Thyroid gland (tissue), 4 donors: ENCODE measurements at regions not wholly inside any gene's neighbourhood (a gene's known extent, or its start where the extent isn't known, plus 50 kb on each side); places are given as distances from the start of the nearest gene placed in this dataset.
"Not testable (repeated sequence)": the region's sequence is repeated elsewhere in the genome, so short reads cannot be mapped to it uniquely, and the experiment has no call there.

Experiments used
- DNase-seq, 2 donors: peaks; one replicate each; pipeline ENCODE4 v3.0.0-alpha.2; 2019
- H3K27ac ChIP-seq, 3 donors: fragments of 200-600 bp; sonication (generic); 1 replicate in 2 of 3; 2 replicates in 1 of 3; pipeline ENCODE4 v1.5.1; 2016 to 2019; ENCODE audit warnings: mild to moderate bottlenecking in 1 of 3, moderate library complexity in 1 of 3
- H3K27me3 ChIP-seq: fragments of 200-600 bp; sonication (generic); one replicate; pipeline ENCODE4 v1.5.1; 2019
- H3K36me3 ChIP-seq, 2 donors: fragments of 200-600 bp; sonication (generic); one replicate each; pipeline ENCODE4 v1.5.1; 2016 to 2019
- H3K4me1 ChIP-seq, 2 donors: fragments of 200-600 bp; sonication (generic); one replicate each; pipeline ENCODE4 v1.5.1; 2017 to 2019
- H3K4me3 ChIP-seq, 3 donors: fragments of 200-600 bp; sonication (generic); replicated peaks in 1 of 3; 1 replicate in 2 of 3; 2 replicates in 1 of 3; pipeline ENCODE4 v1.5.1; 2016; ENCODE audit warnings: mild to moderate bottlenecking in 1 of 3
- H3K9me3 ChIP-seq: fragments of 200-600 bp; sonication (generic); one replicate; pipeline ENCODE4 v1.5.1; 2017
- POLR2A ChIP-seq, 2 donors: fragments of 450-650 bp; IDR thresholded peaks; one replicate each; pipeline ENCODE4 v1.6.1; 2017; ENCODE audit warnings: antibody characterized with exemption in 2 of 2, mild to moderate bottlenecking in 2 of 2, moderate library complexity in 1 of 2
- WGBS, 2 donors: methylation state at CpG; one replicate each; pipeline ENCODE4 v1.1.5; 2017; 5-methylcytosine and 5-hydroxymethylcytosine counted together
- intact Hi-C: fragments of 100-400 bp; cut with DNase I; formaldehyde crosslinking; loops from one replicate; pipeline ENCODE4 v1.15.1; 2023
- TF ChIP-seq, protein P1 (sequence below), 6 experiments: fragments of 200-600 bp in 3 of 6; fragments of 450-650 bp in 3 of 6; sonication (generic) in 3 of 6; IDR thresholded peaks; one replicate each; pipeline ENCODE4 v1.5.1; 2016 to 2019; ENCODE audit warnings: antibody characterized with exemption in 6 of 6, mild to moderate bottlenecking in 2 of 6, inconsistent platforms in 1 of 6, moderate library complexity in 1 of 6

DNA sequence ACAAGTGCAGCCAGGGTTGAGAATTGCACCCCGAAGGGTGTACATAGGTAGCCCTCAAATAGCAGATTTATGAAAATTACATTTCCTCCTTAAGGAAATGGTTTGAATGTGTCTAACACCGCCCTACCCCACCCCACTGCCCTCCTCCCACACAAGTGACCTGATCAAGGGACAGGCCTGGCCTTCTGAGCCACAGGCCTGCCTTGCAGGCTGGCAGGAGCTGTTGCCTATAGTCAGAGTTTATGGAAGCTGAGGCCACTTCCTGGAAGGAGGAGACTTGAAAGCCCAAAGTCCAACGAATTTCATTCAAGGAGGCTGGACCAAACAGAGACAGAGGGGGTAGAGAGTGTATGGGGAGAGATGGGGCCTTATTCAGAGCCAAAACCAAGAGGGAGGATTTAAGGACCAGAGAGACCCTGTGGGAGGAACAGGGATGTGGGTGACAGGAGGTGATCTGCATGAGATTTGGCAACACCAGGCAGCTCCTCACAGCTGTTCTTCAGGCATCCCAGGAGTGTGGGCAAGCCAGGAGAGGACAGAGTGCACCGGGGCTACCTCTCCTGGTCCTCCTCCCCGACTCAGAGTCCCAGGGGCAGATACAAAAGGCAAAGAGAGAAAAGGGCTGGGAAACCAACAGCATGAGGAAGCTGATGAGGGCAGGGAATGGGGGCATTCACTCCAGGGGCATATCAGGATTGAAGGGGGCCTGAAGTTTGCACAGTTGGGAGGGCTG, 100.4 kb upstream of the HES1 start:
- Histone ChIP-seq H3K27me3 (no peaks in the 10 kb centered on the region), H3K36me3 (no peaks in the 10 kb centered on the region), H3K9me3 (no peaks in the 10 kb centered on the region), H3K4me1 (peaks cover 2 to 33% of the 10 kb centered on the region in 2 donors), H3K4me3 (no peak overlapping the region), H3K27ac (no peak overlapping the region)
- TF ChIP-seq, protein P1, sequence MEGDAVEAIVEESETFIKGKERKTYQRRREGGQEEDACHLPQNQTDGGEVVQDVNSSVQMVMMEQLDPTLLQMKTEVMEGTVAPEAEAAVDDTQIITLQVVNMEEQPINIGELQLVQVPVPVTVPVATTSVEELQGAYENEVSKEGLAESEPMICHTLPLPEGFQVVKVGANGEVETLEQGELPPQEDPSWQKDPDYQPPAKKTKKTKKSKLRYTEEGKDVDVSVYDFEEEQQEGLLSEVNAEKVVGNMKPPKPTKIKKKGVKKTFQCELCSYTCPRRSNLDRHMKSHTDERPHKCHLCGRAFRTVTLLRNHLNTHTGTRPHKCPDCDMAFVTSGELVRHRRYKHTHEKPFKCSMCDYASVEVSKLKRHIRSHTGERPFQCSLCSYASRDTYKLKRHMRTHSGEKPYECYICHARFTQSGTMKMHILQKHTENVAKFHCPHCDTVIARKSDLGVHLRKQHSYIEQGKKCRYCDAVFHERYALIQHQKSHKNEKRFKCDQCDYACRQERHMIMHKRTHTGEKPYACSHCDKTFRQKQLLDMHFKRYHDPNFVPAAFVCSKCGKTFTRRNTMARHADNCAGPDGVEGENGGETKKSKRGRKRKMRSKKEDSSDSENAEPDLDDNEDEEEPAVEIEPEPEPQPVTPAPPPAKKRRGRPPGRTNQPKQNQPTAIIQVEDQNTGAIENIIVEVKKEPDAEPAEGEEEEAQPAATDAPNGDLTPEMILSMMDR (IDR thresholded peaks at IDR 0.05): no peak
- no peak for TF ChIP-seq POLR2A (IDR thresholded peaks at IDR 0.05)
- intact Hi-C loops: no loop called here
- DNase-seq: no peak
- WGBS, 2 donors: 78 to 81% methylated on average over 5 of the region's 5 CpGs

DNA sequence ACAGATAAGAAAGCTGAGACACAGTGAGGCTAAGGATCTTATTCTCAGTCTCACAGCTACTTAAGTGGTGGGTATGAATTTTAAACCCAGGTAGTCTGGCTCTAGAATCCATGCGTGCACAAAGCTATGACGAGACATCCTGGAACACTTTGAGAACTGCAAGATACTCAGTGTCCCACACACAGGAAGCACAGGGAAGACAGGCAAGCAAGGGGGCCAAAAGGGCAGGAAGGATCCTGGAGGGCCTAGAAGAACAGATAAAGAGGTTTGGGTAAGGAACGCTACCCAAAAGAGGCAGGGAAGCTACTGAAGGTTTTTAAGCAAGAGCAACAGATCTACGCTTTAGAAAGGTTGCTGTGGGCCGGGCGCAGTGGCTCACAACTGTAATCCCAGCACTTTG, 99.1 kb upstream of the HES1 start:
- no peaks in the 10 kb centered on the region for H3K27me3 ChIP-seq
- H3K36me3 ChIP-seq: no peaks in the 10 kb centered on the region
- H3K27ac ChIP-seq: no peak overlapping the region
- WGBS, 2 donors: 91 to 95% methylated on average over 6 of the region's 6 CpGs
- intact Hi-C loops: no loop called here
- H3K9me3 ChIP-seq: no peaks in the 10 kb centered on the region
- H3K4me3 ChIP-seq: no peak overlapping the region
- TF ChIP-seq POLR2A (IDR thresholded peaks at IDR 0.05): no peak
- TF ChIP-seq, protein P1 (IDR thresholded peaks at IDR 0.05): no peak
- DNase-seq: no peak
- peaks cover 0 to 26% of the 10 kb centered on the region in 2 donors for H3K4me1 ChIP-seq

DNA sequence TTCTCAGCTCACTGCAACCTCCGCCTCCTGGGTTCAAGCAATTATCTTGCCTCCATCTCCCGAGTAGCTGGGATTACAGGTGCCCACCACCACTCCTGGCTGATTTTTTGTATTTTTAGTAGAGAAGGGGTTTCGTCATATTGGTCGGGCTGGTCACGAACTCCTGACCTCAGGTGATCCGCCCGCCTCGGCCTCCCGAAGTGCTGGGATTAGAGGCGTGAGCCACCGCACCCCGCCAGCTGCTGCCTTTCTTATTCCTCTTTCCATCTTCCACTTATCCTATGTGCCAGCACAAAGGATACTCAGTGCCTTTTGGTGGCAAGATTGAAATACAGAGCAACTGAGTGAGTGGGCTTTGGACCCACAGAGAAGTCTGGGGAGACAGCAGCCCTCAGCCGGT, 97.6 kb upstream of the HES1 start:
- DNase-seq, H3K27ac ChIP-seq, H3K4me3 ChIP-seq, H3K9me3 ChIP-seq, intact Hi-C loops, H3K36me3 ChIP-seq, H3K27me3 ChIP-seq: not testable (repeated sequence)
- H3K4me1 ChIP-seq: peaks cover 0 to 14% of the 10 kb centered on the region in 2 donors
- WGBS, 2 donors: 92% methylated on average over 13 of the region's 13 CpGs

DNA sequence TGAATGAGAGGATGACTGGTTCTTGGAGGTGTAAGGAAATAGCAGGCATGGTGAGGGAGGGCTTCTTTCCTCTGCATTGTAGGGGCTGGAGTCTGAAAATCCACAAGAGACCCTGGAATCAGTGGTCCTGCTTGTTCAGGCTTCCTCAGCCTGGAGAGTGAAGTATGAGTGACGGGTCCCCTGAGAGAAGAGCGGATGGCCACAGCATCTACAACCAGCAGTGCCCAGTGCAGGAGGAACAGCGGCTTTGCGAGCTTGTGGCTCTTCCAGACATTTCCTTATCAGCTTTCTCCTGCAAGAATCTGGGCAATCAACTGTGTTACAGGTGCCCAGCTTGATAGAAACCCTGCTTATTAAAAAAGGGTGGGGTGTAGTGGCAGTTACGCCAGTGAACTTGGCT, 97.0 kb upstream of the HES1 start:
- TF ChIP-seq, protein P1 (IDR thresholded peaks at IDR 0.05): no peak
- no peak for TF ChIP-seq POLR2A (IDR thresholded peaks at IDR 0.05)
- 89 to 96% methylated on average over 5 of the region's 5 CpGs for WGBS, 2 donors
- DNase-seq: no peak

DNA sequence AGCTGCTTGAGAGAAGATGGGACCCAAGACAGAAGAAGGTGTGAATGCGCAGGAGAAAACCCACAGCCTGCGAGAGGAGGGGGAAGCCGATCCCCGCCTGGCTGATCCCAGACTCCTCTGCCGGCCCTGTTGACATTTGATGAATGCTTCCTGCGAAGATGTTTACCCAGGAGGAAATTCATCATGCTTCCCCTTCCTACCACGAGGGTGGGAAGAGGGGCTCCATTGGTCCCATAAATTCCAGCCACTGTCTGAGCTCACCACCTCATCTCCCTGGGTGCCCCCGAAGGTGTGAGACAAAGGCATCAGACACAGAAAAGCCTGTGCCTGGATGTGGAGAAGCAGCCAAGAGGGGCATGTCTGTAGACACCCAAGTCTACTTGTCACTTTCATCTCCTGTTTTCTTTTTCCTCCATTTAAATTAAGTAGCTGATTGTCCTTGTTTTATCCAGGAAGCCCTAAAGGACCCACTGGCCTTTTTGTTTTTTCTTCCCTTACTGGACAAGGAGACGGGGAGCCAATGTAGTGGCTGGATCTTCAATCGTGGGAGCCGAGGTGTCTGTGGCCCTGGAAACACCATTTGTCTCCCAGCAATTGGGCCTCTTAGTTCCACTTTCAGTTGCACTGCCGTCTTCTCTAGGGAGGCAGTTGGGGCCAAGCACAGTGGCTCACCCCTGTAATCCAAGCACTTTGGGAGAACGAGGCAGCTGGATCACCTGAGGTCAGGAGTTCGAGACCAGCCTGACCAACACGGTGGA, 95.3 kb upstream of the HES1 start:
- no peaks in the 10 kb centered on the region for H3K27me3 ChIP-seq
- no peaks in the 10 kb centered on the region for H3K9me3 ChIP-seq
- 72 to 73% methylated on average over 15 of the region's 15 CpGs for WGBS, 2 donors
- H3K4me3 ChIP-seq: no peak overlapping the region
- no peak overlapping the region for H3K27ac ChIP-seq
- H3K36me3 ChIP-seq: no peaks in the 10 kb centered on the region
- no peaks in the 10 kb centered on the region for H3K4me1 ChIP-seq
- intact Hi-C loops: no loop called here
- TF ChIP-seq POLR2A (IDR thresholded peaks at IDR 0.05): no peak
- TF ChIP-seq, protein P1 (IDR thresholded peaks at IDR 0.05): no peak
- DNase-seq: no peak

More for the DNA sequence above, 97.0 kb upstream of the HES1 start:
- Histone ChIP-seq H3K27me3 (no peaks in the 10 kb centered on the region), H3K9me3 (no peaks in the 10 kb centered on the region), H3K4me3 (no peak overlapping the region), H3K36me3 (no peaks in the 10 kb centered on the region), H3K27ac (no peak overlapping the region), H3K4me1 (peaks cover 0 to 8% of the 10 kb centered on the region in 2 donors)
- intact Hi-C loops: no loop called here
